Nucleus accumbens (tissue), 56 donors: ENCODE measurements at regions not wholly inside any gene's neighbourhood (a gene's known extent, or its start where the extent isn't known, plus 50 kb on each side); places are given as distances from the start of the nearest gene placed in this dataset.

Experiments used
- DNase-seq, 56 donors: peaks; one replicate each; lab custom pipeline; 2025; lab: John Stamatoyannopoulos, UW

GRCh38 chr13:44015118-44015517 lies 135.4 kb downstream of the LACC1 start:
- no peak for DNase-seq

- no peak for DNase-seq
Measured at GRCh38 chr13:44015811-44016210, 136.1 kb downstream of the LACC1 start.

- no peak for DNase-seq
Measured at GRCh38 chr13:44017756-44018309, 138.1 kb downstream of the LACC1 start.

GRCh38 chr13:44019651-44020050 lies 139.9 kb downstream of the LACC1 start:
- DNase-seq = no peak

GRCh38 chr13:44021422-44021821 lies 141.7 kb downstream of the LACC1 start:
- no peak for DNase-seq

- DNase-seq = no peak
Measured at GRCh38 chr13:44022196-44022595, 142.5 kb downstream of the LACC1 start.

- DNase-seq = no peak
Measured at GRCh38 chr13:44024167-44024845, 144.6 kb downstream of the LACC1 start.

- DNase-seq = no peak
Measured at GRCh38 chr13:44024846-44025195, 145.1 kb downstream of the LACC1 start.

GRCh38 chr13:44026194-44026593 lies 146.5 kb downstream of the LACC1 start:
- no peak for DNase-seq

- no peak for DNase-seq
Measured at GRCh38 chr13:44028734-44029133, 149.0 kb downstream of the LACC1 start.

- no peak for DNase-seq
Measured at GRCh38 chr13:44030615-44031014, 150.9 kb downstream of the LACC1 start.

GRCh38 chr13:44031555-44031954 lies 151.9 kb downstream of the LACC1 start:
- no peak for DNase-seq

GRCh38 chr13:44032802-44033201 lies 153.1 kb downstream of the LACC1 start:
- DNase-seq = no peak

GRCh38 chr13:44035400-44035799 lies 155.7 kb downstream of the LACC1 start:
- DNase-seq = no peak

GRCh38 chr13:44040070-44040817 lies 160.5 kb downstream of the LACC1 start:
- DNase-seq = no peak

- DNase-seq = no peak
Measured at GRCh38 chr13:44040818-44041100, 161.1 kb downstream of the LACC1 start.

- peak in 1 of 56 donors; percentile 12 for DNase-seq
Measured at GRCh38 chr13:44044547-44045179, 165.0 kb downstream of the LACC1 start.

GRCh38 chr13:44045180-44045562 lies 165.5 kb downstream of the LACC1 start:
- DNase-seq = peak in 37 of 56 donors; percentile 2 to 69 (median 23)

- DNase-seq = no peak
Measured at GRCh38 chr13:44046428-44046827, 166.7 kb downstream of the LACC1 start.

GRCh38 chr13:44048326-44048725 lies 168.6 kb downstream of the LACC1 start:
- DNase-seq = no peak

GRCh38 chr13:44049081-44049945 lies 169.6 kb downstream of the LACC1 start:
- no peak for DNase-seq
